Neuronal stem cell (in vitro differentiated cells): ENCODE measurements at regions not wholly inside any gene's neighbourhood (a gene's known extent, or its start where the extent isn't known, plus 50 kb on each side); places are given as distances from the start of the nearest gene placed in this dataset.

Experiments
- DNase-seq: peaks from one replicate; pipeline ENCODE4 v3.0.0-alpha.2; 2013; ENCODE audit warnings: low spot score
- H2AFZ ChIP-seq: one replicate; pipeline ENCODE4 v1.6.1; 2013; ENCODE audit warnings: mild to moderate bottlenecking, low read length, inconsistent platforms
- H2AK5ac ChIP-seq: 2 replicates; pipeline ENCODE4 v1.6.1; 2013; ENCODE audit warnings: low read depth, mild to moderate bottlenecking, inconsistent platforms, low read length, moderate library complexity, mixed read lengths
- H2BK120ac ChIP-seq: 2 replicates; pipeline ENCODE4 v1.6.1; 2013; ENCODE audit warnings: low read depth, mild to moderate bottlenecking, inconsistent platforms, low read length, moderate library complexity, mixed read lengths
- H2BK12ac ChIP-seq: one replicate; pipeline ENCODE4 v1.6.1; 2013; ENCODE audit warnings: low read length, inconsistent platforms
- H2BK15ac ChIP-seq: 2 replicates; pipeline ENCODE4 v1.6.1; 2013; ENCODE audit warnings: mild to moderate bottlenecking, low read length, inconsistent platforms, mixed read lengths
- H2BK5ac ChIP-seq: one replicate; pipeline ENCODE4 v1.6.1; 2013; ENCODE audit warnings: inconsistent platforms, mild to moderate bottlenecking, low read length, moderate library complexity
- H3K14ac ChIP-seq: one replicate; pipeline ENCODE4 v1.6.1; 2013; ENCODE audit warnings: low read length, inconsistent platforms
- H3K18ac ChIP-seq: 2 replicates; pipeline ENCODE4 v1.6.1; 2013; ENCODE audit warnings: low read length, inconsistent platforms
- H3K23ac ChIP-seq: 2 replicates; pipeline ENCODE4 v1.6.1; 2013; ENCODE audit warnings: low read depth, mild to moderate bottlenecking, mixed read lengths, low read length, inconsistent platforms; ENCODE audit not compliant: poor library complexity
- H3K27ac ChIP-seq: replicated peaks from 3 replicates; pipeline ENCODE4 v1.5.1; 2013; ENCODE audit warnings: low read length, inconsistent platforms
- H3K27me3 ChIP-seq, 3 experiments: 2 replicates each; pipeline ENCODE4 v1.6.1; 2013; ENCODE audit warnings: low read length in 3 of 3, mild to moderate bottlenecking in 2 of 3, inconsistent platforms in 1 of 3, low read depth in 1 of 3, mixed read lengths in 1 of 3, moderate library complexity in 1 of 3; ENCODE audit not compliant: control insufficient read depth in 3 of 3, insufficient read depth in 3 of 3
- H3K36me3 ChIP-seq, 2 donors: replicated peaks in 1 of 2; 2 replicates each; pipeline ENCODE4 v1.6.1; 2013; ENCODE audit warnings: low read length in 2 of 2; ENCODE audit not compliant: control insufficient read depth in 2 of 2, insufficient read depth in 2 of 2
- H3K4ac ChIP-seq: 2 replicates; pipeline ENCODE4 v1.6.1; 2013; ENCODE audit warnings: inconsistent platforms, mild to moderate bottlenecking, low read length, moderate library complexity
- H3K4me1 ChIP-seq, 2 donors: 1 replicate in 1 of 2; 2 replicates in 1 of 2; pipeline ENCODE4 v1.6.1; 2013; ENCODE audit warnings: low read length in 2 of 2, low read depth in 1 of 2; ENCODE audit not compliant: control insufficient read depth in 2 of 2, insufficient read depth in 1 of 2
- H3K4me2 ChIP-seq: one replicate; pipeline ENCODE4 v1.6.1; 2013; ENCODE audit warnings: mild to moderate bottlenecking, low read length, inconsistent platforms; ENCODE audit not compliant: insufficient read depth, poor library complexity, severe bottlenecking
- H3K4me3 ChIP-seq, 2 donors: 2 replicates each; pipeline ENCODE4 v1.5.1; 2013; ENCODE audit warnings: low read length in 2 of 2, mild to moderate bottlenecking in 2 of 2, inconsistent platforms in 1 of 2, moderate library complexity in 1 of 2
- H3K79me1 ChIP-seq: one replicate; pipeline ENCODE4 v1.6.1; 2013; ENCODE audit warnings: low read depth, mild to moderate bottlenecking, inconsistent platforms, low read length, moderate library complexity
- H3K9ac ChIP-seq: one replicate; pipeline ENCODE4 v1.6.1; 2013; ENCODE audit warnings: mild to moderate bottlenecking, low read depth, low read length, inconsistent platforms; ENCODE audit not compliant: poor library complexity
- H3K9me3 ChIP-seq, 2 donors: replicated peaks in 1 of 2; 2 replicates each; pipeline versions ENCODE3 to v1.6.1; 2013; ENCODE audit warnings: low read length in 2 of 2, mild to moderate bottlenecking in 2 of 2, inconsistent platforms in 1 of 2, low read depth in 1 of 2, mixed read lengths in 1 of 2, moderate library complexity in 1 of 2; ENCODE audit not compliant: control insufficient read depth in 2 of 2, insufficient read depth in 1 of 2
- H4K8ac ChIP-seq: one replicate; pipeline ENCODE4 v1.6.1; 2013; ENCODE audit warnings: low read depth, mild to moderate bottlenecking, inconsistent platforms, low read length, moderate library complexity
- H4K91ac ChIP-seq: one replicate; pipeline ENCODE4 v1.6.1; 2013; ENCODE audit warnings: low read length, low read depth, mild to moderate bottlenecking, inconsistent platforms; ENCODE audit not compliant: poor library complexity
- WGBS, 2 donors: extraction: QIAGEN DNeasy Blood & Tissue Kit; methylation state at CpG; one replicate each; pipeline ENCODE4 v1.1.7; 2013; ENCODE audit warnings: missing lambda C conversion rate in 2 of 2, mixed read lengths in 1 of 2; ENCODE audit not compliant: insufficient read length in 2 of 2, insufficient replicate concordance in 1 of 2; ENCODE audit errors: extremely low coverage in 2 of 2; 5-methylcytosine and 5-hydroxymethylcytosine counted together

GRCh38 chr21:35254765-35255138, 205.7 kb upstream of the RUNX1 start:
- H3K36me3 ChIP-seq = peaks cover 0 to 1% of the 10 kb centered on the region in 2 donors
- H2BK5ac ChIP-seq = no peak overlapping the region
- no peak overlapping the region for H3K4ac ChIP-seq
- no peak overlapping the region for H2BK12ac ChIP-seq
- H3K14ac ChIP-seq = no peak overlapping the region
- no peaks in the 10 kb centered on the region for H3K9me3 ChIP-seq
- no peak overlapping the region for H2AFZ ChIP-seq
- H3K4me1 ChIP-seq = peaks cover 0 to 5% of the 10 kb centered on the region in 2 donors
- DNase-seq = no peak
- H3K4me3 ChIP-seq = no peak overlapping the region
- H3K79me1 ChIP-seq = no peaks in the 10 kb centered on the region
- H2BK15ac ChIP-seq = no peak overlapping the region
- no CpG with 5 or more reads among the region's 2 CpGs for WGBS, 2 donors
- H3K27ac ChIP-seq = no peak overlapping the region
- H3K4me2 ChIP-seq = no peak overlapping the region
- H2AK5ac ChIP-seq = no peak overlapping the region
- H3K27me3 ChIP-seq = no peaks in the 10 kb centered on the region
- H2BK120ac ChIP-seq = no peak overlapping the region
- H3K23ac ChIP-seq = no peak overlapping the region
- H4K8ac ChIP-seq = no peak overlapping the region
- H4K91ac ChIP-seq = no peak overlapping the region
- H3K9ac ChIP-seq = no peak overlapping the region
- H3K18ac ChIP-seq = no peak overlapping the region

GRCh38 chr21:35254006-35254764, 205.1 kb upstream of the RUNX1 start:
- H3K27ac ChIP-seq = no peak overlapping the region
- no CpG with 5 or more reads among the region's 12 CpGs for WGBS, 2 donors
- no peaks in the 10 kb centered on the region for H3K9me3 ChIP-seq
- H2AFZ ChIP-seq = no peak overlapping the region
- no peak overlapping the region for H3K18ac ChIP-seq
- H3K14ac ChIP-seq = no peak overlapping the region
- no peak overlapping the region for H2AK5ac ChIP-seq
- no peak overlapping the region for H2BK15ac ChIP-seq
- no peak overlapping the region for H4K8ac ChIP-seq
- H3K79me1 ChIP-seq = no peaks in the 10 kb centered on the region
- H3K36me3 ChIP-seq = peaks cover 0 to 1% of the 10 kb centered on the region in 2 donors
- H2BK5ac ChIP-seq = no peak overlapping the region
- no peak overlapping the region for H2BK120ac ChIP-seq
- H3K9ac ChIP-seq = no peak overlapping the region
- H2BK12ac ChIP-seq = no peak overlapping the region
- H3K4me2 ChIP-seq = no peak overlapping the region
- no peak overlapping the region for H3K4ac ChIP-seq
- H3K4me3 ChIP-seq = no peak overlapping the region
- H3K23ac ChIP-seq = no peak overlapping the region
- H3K27me3 ChIP-seq = no peaks in the 10 kb centered on the region
- H4K91ac ChIP-seq = no peak overlapping the region
- H3K4me1 ChIP-seq = peaks cover 0 to 5% of the 10 kb centered on the region in 2 donors
- DNase-seq = no peak

GRCh38 chr21:35252831-35253230, 203.7 kb upstream of the RUNX1 start:
- Histone ChIP-seq H4K91ac (no peak overlapping the region), H3K27me3 (no peaks in the 10 kb centered on the region), H2BK15ac (no peak overlapping the region), H3K4me1 (peaks cover 0 to 5% of the 10 kb centered on the region in 2 donors), H2AK5ac (no peak overlapping the region), H2AFZ (no peak overlapping the region), H3K9me3 (no peaks in the 10 kb centered on the region), H3K4ac (no peak overlapping the region), H3K14ac (no peak overlapping the region), H2BK5ac (no peak overlapping the region), H3K27ac (no peak overlapping the region), H3K18ac (no peak overlapping the region), H2BK120ac (no peak overlapping the region), H3K9ac (no peak overlapping the region), H4K8ac (no peak overlapping the region), H2BK12ac (no peak overlapping the region), H3K36me3 (peaks cover 0 to 1% of the 10 kb centered on the region in 2 donors), H3K79me1 (no peaks in the 10 kb centered on the region), H3K23ac (no peak overlapping the region), H3K4me2 (no peak overlapping the region), H3K4me3 (no peak overlapping the region)
- DNase-seq = no peak
- no CpG with 5 or more reads among the region's 2 CpGs for WGBS, 2 donors

GRCh38 chr21:35249636-35250035, 200.5 kb upstream of the RUNX1 start:
- Histone ChIP-seq H3K27ac (no peak overlapping the region), H3K23ac (no peak overlapping the region), H2AK5ac (no peak overlapping the region), H3K79me1 (no peaks in the 10 kb centered on the region), H3K9ac (no peak overlapping the region), H3K27me3 (no peaks in the 10 kb centered on the region), H3K4me1 (no peaks in the 10 kb centered on the region), H2BK15ac (no peak overlapping the region), H3K4me3 (no peak overlapping the region), H2AFZ (no peak overlapping the region), H2BK5ac (no peak overlapping the region), H3K18ac (no peak overlapping the region), H4K8ac (no peak overlapping the region), H3K9me3 (no peaks in the 10 kb centered on the region), H3K14ac (no peak overlapping the region), H3K36me3 (peaks cover 0 to 1% of the 10 kb centered on the region in 2 donors), H4K91ac (no peak overlapping the region), H3K4me2 (no peak overlapping the region), H2BK12ac (no peak overlapping the region), H3K4ac (no peak overlapping the region), H2BK120ac (no peak overlapping the region)
- DNase-seq = no peak
- no CpG with 5 or more reads among the region's 1 CpG for WGBS, 2 donors
